ENCODE measurements at regions not wholly inside any gene's neighbourhood (a gene's known extent, or its start where the extent isn't known, plus 50 kb on each side); places are given as distances from the start of the nearest gene placed in this dataset.

DNA sequence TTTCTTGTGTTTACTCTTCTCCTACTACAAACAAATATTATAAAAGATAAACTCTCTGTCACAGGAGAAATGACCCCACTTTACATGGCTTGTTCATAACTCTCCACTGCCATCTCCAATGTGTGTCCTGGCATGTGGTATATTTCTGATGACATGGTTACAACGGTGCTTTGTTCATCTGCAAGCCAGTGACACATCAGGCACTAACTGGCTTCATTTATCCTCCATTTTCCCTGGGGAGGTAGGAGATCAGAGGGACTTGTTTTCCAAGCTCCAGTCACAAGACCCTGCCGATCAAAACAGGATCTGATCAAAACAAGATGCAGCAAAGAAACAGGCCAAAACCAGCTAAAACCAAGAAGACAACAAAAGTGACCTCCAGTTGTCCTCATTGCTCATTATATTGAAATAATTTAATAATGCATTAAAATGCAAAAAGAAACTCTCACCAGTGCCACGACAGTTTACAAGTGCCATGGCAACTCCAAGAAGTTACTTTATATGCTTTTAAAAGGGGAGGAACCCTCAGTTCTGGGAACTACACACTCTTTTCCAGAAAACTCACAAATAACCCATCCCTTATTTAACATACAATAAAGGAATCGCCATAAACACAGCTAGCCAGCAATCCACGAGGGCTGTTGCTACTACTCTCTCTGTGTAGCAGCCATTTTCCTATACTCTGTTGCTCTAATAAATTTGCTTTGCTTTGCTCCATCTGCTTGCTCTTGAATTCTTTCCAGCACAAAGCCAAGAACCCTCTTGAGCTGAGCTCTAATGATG is 224.2 kb downstream of the XPNPEP1 start:
- Mint-ChIP-seq H3K27ac (no peak overlapping the region), H3K27me3 (peaks cover 3% of the 10 kb centered on the region), H3K4me3 (no peak overlapping the region), H3K4me1 (no peaks in the 10 kb centered on the region), H3K9me3 (ENCODE audit: insufficient read depth) (no peaks in the 10 kb centered on the region)
- Histone ChIP-seq H3K4me1 (ENCODE audit: control insufficient read depth in 2 of 2, insufficient read depth in 2 of 2, low read length in 2 of 2) (no peaks in the 10 kb centered on the region), H3K27ac (ENCODE audit: low read length in 2 of 2) (no peak overlapping the region), H2AFZ (ENCODE audit: insufficient read depth, low read depth, low read length, poor library complexity, severe bottlenecking) (no peak overlapping the region), H3K4me3 (ENCODE audit: control extremely low read depth in 1 of 5, extremely low read depth in 1 of 5, insufficient read depth in 1 of 5, low read depth in 2 of 5, low read length in 4 of 5) (no peak overlapping the region), H4K20me1 (ENCODE audit: control insufficient read depth, insufficient read depth, low read length, poor library complexity, severe bottlenecking) (no peaks in the 10 kb centered on the region), H3K27me3 (replicated peaks in 1 of 4; ENCODE audit: control extremely low read depth in 1 of 4, control insufficient read depth in 3 of 4, insufficient read depth in 4 of 4, low read length in 3 of 4) (no peaks in the 10 kb centered on the region), H3K4me2 (replicated peaks; ENCODE audit: low read depth, low read length, poor library complexity, severe bottlenecking) (no peak overlapping the region), H3K36me3 (replicated peaks in 1 of 2; ENCODE audit: control extremely low read depth in 1 of 2, control insufficient read depth in 1 of 2, extremely low read depth in 1 of 2, insufficient read depth in 2 of 2, low read length in 1 of 2) (no peaks in the 10 kb centered on the region), H3K9ac (ENCODE audit: low read length) (no peak overlapping the region), H3K9me3 (ENCODE audit: control extremely low read depth in 1 of 3, control insufficient read depth in 2 of 3, insufficient read depth in 1 of 3, low read length in 2 of 3) (peaks cover 0 to 3% (median 0%) of the 10 kb centered on the region in 3 donors), H3K79me2 (ENCODE audit: control insufficient read depth, insufficient read depth, low read length) (no peaks in the 10 kb centered on the region)
- POLR2A ChIA-PET: no interaction called here
- DNase-seq (no peak), ATAC-seq (ENCODE audit: low read depth) (no peak)
- 86% methylated on average over 2 of the region's 5 CpGs for WGBS (ENCODE audit: insufficient coverage)
- intact Hi-C loops (cut with micrococcal nuclease): no loop called here
- TF ChIP-seq, protein P1, sequence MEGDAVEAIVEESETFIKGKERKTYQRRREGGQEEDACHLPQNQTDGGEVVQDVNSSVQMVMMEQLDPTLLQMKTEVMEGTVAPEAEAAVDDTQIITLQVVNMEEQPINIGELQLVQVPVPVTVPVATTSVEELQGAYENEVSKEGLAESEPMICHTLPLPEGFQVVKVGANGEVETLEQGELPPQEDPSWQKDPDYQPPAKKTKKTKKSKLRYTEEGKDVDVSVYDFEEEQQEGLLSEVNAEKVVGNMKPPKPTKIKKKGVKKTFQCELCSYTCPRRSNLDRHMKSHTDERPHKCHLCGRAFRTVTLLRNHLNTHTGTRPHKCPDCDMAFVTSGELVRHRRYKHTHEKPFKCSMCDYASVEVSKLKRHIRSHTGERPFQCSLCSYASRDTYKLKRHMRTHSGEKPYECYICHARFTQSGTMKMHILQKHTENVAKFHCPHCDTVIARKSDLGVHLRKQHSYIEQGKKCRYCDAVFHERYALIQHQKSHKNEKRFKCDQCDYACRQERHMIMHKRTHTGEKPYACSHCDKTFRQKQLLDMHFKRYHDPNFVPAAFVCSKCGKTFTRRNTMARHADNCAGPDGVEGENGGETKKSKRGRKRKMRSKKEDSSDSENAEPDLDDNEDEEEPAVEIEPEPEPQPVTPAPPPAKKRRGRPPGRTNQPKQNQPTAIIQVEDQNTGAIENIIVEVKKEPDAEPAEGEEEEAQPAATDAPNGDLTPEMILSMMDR (IDR thresholded peaks at IDR 0.05): no peak
- no peak for TF ChIP-seq EZH2 (IDR thresholded peaks at IDR 0.05; ENCODE audit: borderline replicate concordance, insufficient read depth, low read depth, low read length, poor library complexity, severe bottlenecking)
- CTCF ChIA-PET: no interaction called here

DNA sequence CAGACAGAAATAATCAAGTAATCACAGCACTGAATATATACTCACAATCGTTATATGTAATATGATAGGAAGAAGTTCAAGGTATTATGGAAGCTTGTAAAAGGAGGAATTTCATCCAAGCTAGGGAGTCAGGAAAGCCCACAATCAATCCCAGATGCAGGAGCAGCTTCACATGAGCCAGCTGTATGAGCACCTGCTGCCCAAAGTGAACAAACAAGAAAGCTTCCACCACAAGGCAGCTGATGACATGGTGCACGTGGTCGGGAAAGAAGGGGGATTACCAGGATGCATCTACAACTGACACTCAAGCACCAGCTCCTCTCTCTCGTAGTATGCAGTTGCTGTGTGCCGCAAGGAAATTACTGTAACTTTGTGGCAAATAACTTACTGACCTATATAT is 225.2 kb downstream of the XPNPEP1 start:
- POLR2A ChIA-PET: no interaction called here
- H3K4me3 Mint-ChIP-seq: no peak overlapping the region
- no peak for DNase-seq
- no peaks in the 10 kb centered on the region for H3K9me3 Mint-ChIP-seq (ENCODE audit: insufficient read depth)
- H3K27me3 Mint-ChIP-seq: peaks cover 3% of the 10 kb centered on the region
- no peak overlapping the region for H2AFZ ChIP-seq (ENCODE audit: insufficient read depth, low read depth, low read length, poor library complexity, severe bottlenecking)
- no peaks in the 10 kb centered on the region for H3K4me1 ChIP-seq (ENCODE audit: control insufficient read depth in 2 of 2, insufficient read depth in 2 of 2, low read length in 2 of 2)
- H3K36me3 ChIP-seq (replicated peaks in 1 of 2; ENCODE audit: control extremely low read depth in 1 of 2, control insufficient read depth in 1 of 2, extremely low read depth in 1 of 2, insufficient read depth in 2 of 2, low read length in 1 of 2): no peaks in the 10 kb centered on the region
- H3K9me3 ChIP-seq (ENCODE audit: control extremely low read depth in 1 of 3, control insufficient read depth in 2 of 3, insufficient read depth in 1 of 3, low read length in 2 of 3): peaks cover 0 to 3% (median 0%) of the 10 kb centered on the region in 3 donors
- H3K79me2 ChIP-seq (ENCODE audit: control insufficient read depth, insufficient read depth, low read length): no peaks in the 10 kb centered on the region
- WGBS (ENCODE audit: insufficient coverage): 50% methylated on average over 1 of the region's 5 CpGs
- intact Hi-C loops (cut with micrococcal nuclease): no loop called here
- H3K4me3 ChIP-seq (ENCODE audit: control extremely low read depth in 1 of 5, extremely low read depth in 1 of 5, insufficient read depth in 1 of 5, low read depth in 2 of 5, low read length in 4 of 5): no peak overlapping the region
- H3K4me2 ChIP-seq (replicated peaks; ENCODE audit: low read depth, low read length, poor library complexity, severe bottlenecking): no peak overlapping the region
- H3K27ac Mint-ChIP-seq: no peak overlapping the region
- no peak overlapping the region for H3K27ac ChIP-seq (ENCODE audit: low read length in 2 of 2)
- no peaks in the 10 kb centered on the region for H4K20me1 ChIP-seq (ENCODE audit: control insufficient read depth, insufficient read depth, low read length, poor library complexity, severe bottlenecking)
- no peak overlapping the region for H3K9ac ChIP-seq (ENCODE audit: low read length)
- CTCF ChIA-PET: no interaction called here
- no peaks in the 10 kb centered on the region for H3K4me1 Mint-ChIP-seq
- TF ChIP-seq EZH2 (IDR thresholded peaks at IDR 0.05; ENCODE audit: borderline replicate concordance, insufficient read depth, low read depth, low read length, poor library complexity, severe bottlenecking): no peak
- TF ChIP-seq, protein P1 (IDR thresholded peaks at IDR 0.05): no peak
- ATAC-seq (ENCODE audit: low read depth): no peak
- no peaks in the 10 kb centered on the region for H3K27me3 ChIP-seq (replicated peaks in 1 of 4; ENCODE audit: control extremely low read depth in 1 of 4, control insufficient read depth in 3 of 4, insufficient read depth in 4 of 4, low read length in 3 of 4)

Measured in B cell (primary cell).